ENCODE measurements at regions not wholly inside any gene's neighbourhood (a gene's known extent, or its start where the extent isn't known, plus 50 kb on each side); places are given as distances from the start of the nearest gene placed in this dataset.

GRCh38 chr12:94786906-94787305 lies 136.5 kb upstream of the TMCC3 start:
- H3K27ac ChIP-seq: no peak overlapping the region
- intact Hi-C loops (cut with DNase I): no loop called here

GRCh38 chr12:94783862-94784261 lies 133.5 kb upstream of the TMCC3 start:
- Histone ChIP-seq H3K9me3 (no peaks in the 10 kb centered on the region), H3K4me1 (no peaks in the 10 kb centered on the region), H3K27me3 (no peaks in the 10 kb centered on the region), H3K36me3 (no peaks in the 10 kb centered on the region), H3K27ac (no peak overlapping the region), H3K4me3 (no peak overlapping the region)
- DNase-seq (no peak), ATAC-seq (no peak)
- intact Hi-C loops (cut with DNase I): no loop called here
- TF ChIP-seq CTCF (IDR thresholded peaks at IDR 0.05): no peak

More at GRCh38 chr12:94786906-94787305, 136.5 kb upstream of the TMCC3 start:
- ATAC-seq (no peak), DNase-seq (no peak)
- Histone ChIP-seq H3K4me1 (no peaks in the 10 kb centered on the region), H3K4me3 (no peak overlapping the region), H3K36me3 (no peaks in the 10 kb centered on the region), H3K27me3 (no peaks in the 10 kb centered on the region), H3K9me3 (no peaks in the 10 kb centered on the region)
- no peak for TF ChIP-seq CTCF (IDR thresholded peaks at IDR 0.05)

GRCh38 chr12:94783343-94783742 lies 133.0 kb upstream of the TMCC3 start:
- H3K4me1 ChIP-seq: no peaks in the 10 kb centered on the region
- TF ChIP-seq CTCF (IDR thresholded peaks at IDR 0.05): no peak
- DNase-seq: no peak
- no peaks in the 10 kb centered on the region for H3K36me3 ChIP-seq
- ATAC-seq: no peak
- H3K27me3 ChIP-seq: no peaks in the 10 kb centered on the region
- H3K27ac ChIP-seq: no peak overlapping the region
- no peak overlapping the region for H3K4me3 ChIP-seq
- intact Hi-C loops (cut with DNase I): no loop called here
- H3K9me3 ChIP-seq: no peaks in the 10 kb centered on the region

- H3K27ac ChIP-seq: no peak overlapping the region
- H3K4me1 ChIP-seq: no peaks in the 10 kb centered on the region
- TF ChIP-seq CTCF (IDR thresholded peaks at IDR 0.05): no peak
- DNase-seq (no peak), ATAC-seq (no peak)
- no peaks in the 10 kb centered on the region for H3K27me3 ChIP-seq
- intact Hi-C loops (cut with DNase I): no loop called here
- no peaks in the 10 kb centered on the region for H3K9me3 ChIP-seq
- no peaks in the 10 kb centered on the region for H3K36me3 ChIP-seq
- H3K4me3 ChIP-seq: no peak overlapping the region
Observed at GRCh38 chr12:94781835-94782234, 131.5 kb upstream of the TMCC3 start.

- ATAC-seq (no peak), DNase-seq (no peak)
- Histone ChIP-seq H3K4me1 (no peaks in the 10 kb centered on the region), H3K36me3 (no peaks in the 10 kb centered on the region), H3K9me3 (no peaks in the 10 kb centered on the region), H3K4me3 (no peak overlapping the region), H3K27ac (no peak overlapping the region), H3K27me3 (no peaks in the 10 kb centered on the region)
- intact Hi-C loops (cut with DNase I): no loop called here
- no peak for TF ChIP-seq CTCF (IDR thresholded peaks at IDR 0.05)
Observed at GRCh38 chr12:94779485-94779884, 129.1 kb upstream of the TMCC3 start.

- TF ChIP-seq CTCF (IDR thresholded peaks at IDR 0.05): no peak
- Histone ChIP-seq H3K9me3 (no peaks in the 10 kb centered on the region), H3K27me3 (no peaks in the 10 kb centered on the region), H3K36me3 (no peaks in the 10 kb centered on the region), H3K4me3 (no peak overlapping the region), H3K4me1 (no peaks in the 10 kb centered on the region), H3K27ac (no peak overlapping the region)
- intact Hi-C loops (cut with DNase I): no loop called here
- ATAC-seq: no peak
- DNase-seq: no peak
Observed at GRCh38 chr12:94777936-94778335, 127.6 kb upstream of the TMCC3 start.

Data from upper lobe of right lung (tissue), 1 donor.